ENCODE measurements at regions not wholly inside any gene's neighbourhood (a gene's known extent, or its start where the extent isn't known, plus 50 kb on each side); places are given as distances from the start of the nearest gene placed in this dataset.

GRCh38 chr5:114296191-114296590 lies 65.7 kb upstream of the KCNN2 start:
- Histone ChIP-seq H3K9ac (ENCODE audit: insufficient read depth in 1 of 2, low read depth in 2 of 2, low read length in 2 of 2) (no peak overlapping the region), H3K4me1 (replicated peaks in 1 of 2; ENCODE audit: control insufficient read depth in 2 of 2, insufficient read depth in 2 of 2, low read length in 2 of 2) (no peaks in the 10 kb centered on the region), H3K27me3 (ENCODE audit: control insufficient read depth in 2 of 2, insufficient read depth in 2 of 2, low read length in 2 of 2) (no peaks in the 10 kb centered on the region), H3K27ac (ENCODE audit: extremely low read depth, low read depth, low read length) (no peak overlapping the region), H3K4me2 (ENCODE audit: insufficient read depth, low read length) (no peak overlapping the region), H3K79me2 (ENCODE audit: control insufficient read depth, insufficient read depth, low read length) (no peaks in the 10 kb centered on the region), H2AFZ (ENCODE audit: low read depth, low read length) (no peak overlapping the region), H3K4me3 (no peak overlapping the region), H3K36me3 (ENCODE audit: control insufficient read depth, insufficient read depth, low read length) (no peaks in the 10 kb centered on the region), H3K9me1 (ENCODE audit: control insufficient read depth, insufficient read depth, low read length) (no peaks in the 10 kb centered on the region), H3K9me3 (replicated peaks; ENCODE audit: control insufficient read depth, insufficient read depth, low read depth, low read length) (0 out of 2 replicates have a peak, but pooled peaks cover 2% of the 10 kb centered on the region), H4K20me1 (replicated peaks; ENCODE audit: control insufficient read depth, insufficient read depth, low read length) (no peaks in the 10 kb centered on the region)
- FAIRE-seq, result no peak
- no TSS peak for BruUV-seq (replicated peaks)
- in situ Hi-C loops (cut with MboI), result no loop called here
- POLR2A ChIA-PET, result no interaction called here
- DNase-seq (ENCODE audit: extremely low read depth in 1 of 4, low spot score in 3 of 4), result no peak
- CTCF ChIA-PET (ENCODE audit: low intra/inter-chr PET ratio), result no interaction called here
- 11% methylated on average over 1 of the region's 1 CpG for whole genome bisulfite sequencing (ENCODE audit: insufficient coverage, low coverage, missing lambda C conversion rate)
- TF ChIP-seq ZNF197 (CRISPR knock-in tag; IDR thresholded peaks at IDR 0.05; ENCODE audit: low read depth) (no peak), HMG20B (CRISPR knock-in tag; IDR thresholded peaks at IDR 0.05) (no peak), ZNF253 (CRISPR knock-in tag; conservative IDR thresholded peaks at IDR 0.05) (no peak), BMI1 (IDR thresholded peaks at IDR 0.05; ENCODE audit: low read length) (no peak)
- TF ChIP-seq, protein P1, sequence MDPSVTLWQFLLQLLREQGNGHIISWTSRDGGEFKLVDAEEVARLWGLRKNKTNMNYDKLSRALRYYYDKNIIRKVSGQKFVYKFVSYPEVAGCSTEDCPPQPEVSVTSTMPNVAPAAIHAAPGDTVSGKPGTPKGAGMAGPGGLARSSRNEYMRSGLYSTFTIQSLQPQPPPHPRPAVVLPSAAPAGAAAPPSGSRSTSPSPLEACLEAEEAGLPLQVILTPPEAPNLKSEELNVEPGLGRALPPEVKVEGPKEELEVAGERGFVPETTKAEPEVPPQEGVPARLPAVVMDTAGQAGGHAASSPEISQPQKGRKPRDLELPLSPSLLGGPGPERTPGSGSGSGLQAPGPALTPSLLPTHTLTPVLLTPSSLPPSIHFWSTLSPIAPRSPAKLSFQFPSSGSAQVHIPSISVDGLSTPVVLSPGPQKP (CRISPR knock-in tag; IDR thresholded peaks at IDR 0.05), result no peak
- no peak for ATAC-seq
- intact Hi-C loops (cut with micrococcal nuclease), result no loop called here

DNA sequence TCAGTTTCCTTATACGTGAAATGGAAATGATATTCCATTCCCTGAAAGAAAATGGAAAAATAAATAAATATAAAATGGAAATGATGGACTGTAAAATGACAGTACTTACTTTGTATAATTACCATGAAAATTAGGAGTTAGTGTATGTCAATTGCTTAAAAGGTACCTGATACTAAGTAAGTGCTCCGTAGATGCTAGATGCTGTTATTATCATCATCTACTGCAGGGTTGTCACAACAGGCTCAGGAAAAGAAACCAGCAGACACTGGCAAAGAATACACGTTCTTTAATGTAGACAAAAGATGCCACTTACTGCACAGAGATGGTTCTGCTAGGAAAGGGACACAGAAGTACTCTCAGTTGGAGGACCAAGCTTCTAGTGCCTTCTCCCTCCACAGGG lies 64.0 kb upstream of the KCNN2 start:
- BruUV-seq (replicated peaks), result no TSS peak
- WGBS (ENCODE audit: insufficient coverage, low coverage, missing lambda C conversion rate), result 2% methylated on average over 3 of the region's 3 CpGs
- H4K20me1 ChIP-seq (replicated peaks; ENCODE audit: control insufficient read depth, insufficient read depth, low read length), result no peaks in the 10 kb centered on the region
- no peaks in the 10 kb centered on the region for H3K36me3 ChIP-seq (ENCODE audit: control insufficient read depth, insufficient read depth, low read length)
- intact Hi-C loops (cut with micrococcal nuclease) (no loop called here), in situ Hi-C loops (cut with MboI) (no loop called here)
- no peaks in the 10 kb centered on the region for H3K9me1 ChIP-seq (ENCODE audit: control insufficient read depth, insufficient read depth, low read length)
- FAIRE-seq (no peak), ATAC-seq (no peak), DNase-seq (ENCODE audit: extremely low read depth in 1 of 4, low spot score in 3 of 4) (no peak)
- H3K79me2 ChIP-seq (ENCODE audit: control insufficient read depth, insufficient read depth, low read length), result no peaks in the 10 kb centered on the region
- no peak for TF ChIP-seq TBP (optimal IDR thresholded peaks at IDR 0.05; ENCODE audit: low read depth, low read length)
- H3K27ac ChIP-seq (ENCODE audit: extremely low read depth, low read depth, low read length), result no peak overlapping the region
- no peak overlapping the region for H2AFZ ChIP-seq (ENCODE audit: low read depth, low read length)
- H3K9me3 ChIP-seq (replicated peaks; ENCODE audit: control insufficient read depth, insufficient read depth, low read depth, low read length), result 0 out of 2 replicates have a peak, but pooled peaks cover 2% of the 10 kb centered on the region
- no peaks in the 10 kb centered on the region for H3K4me1 ChIP-seq (replicated peaks in 1 of 2; ENCODE audit: control insufficient read depth in 2 of 2, insufficient read depth in 2 of 2, low read length in 2 of 2)
- H3K27me3 ChIP-seq (ENCODE audit: control insufficient read depth in 2 of 2, insufficient read depth in 2 of 2, low read length in 2 of 2), result no peaks in the 10 kb centered on the region
- POLR2A ChIA-PET, result no interaction called here
- no peak overlapping the region for H3K9ac ChIP-seq (ENCODE audit: insufficient read depth in 1 of 2, low read depth in 2 of 2, low read length in 2 of 2)
- CTCF ChIA-PET (ENCODE audit: low intra/inter-chr PET ratio), result no interaction called here
- no peak overlapping the region for H3K4me2 ChIP-seq (ENCODE audit: insufficient read depth, low read length)
- H3K4me3 ChIP-seq, result no peak overlapping the region
